Caco-2 (cell line): ENCODE measurements at regions not wholly inside any gene's neighbourhood (a gene's known extent, or its start where the extent isn't known, plus 50 kb on each side); places are given as distances from the start of the nearest gene placed in this dataset.

Experiments used
- BruUV-seq: library from RNA; stranded (reverse); fragments of 400-500 nt; replicated peaks from 2 replicates; lab custom pipeline; 2021; lab: Mats Ljungman, UMichigan
- CTCF ChIA-PET: fragments of 300-600 bp; sonication (Branson Sonifier 250); formaldehyde crosslinking; loops from one replicate; lab custom pipeline; 2022; ENCODE audit warnings: antibody characterized with exemption; lab: Charles Lee
- POLR2A ChIA-PET: fragments of 300-600 bp; sonication (Branson Sonifier 250); formaldehyde crosslinking; loops from one replicate; lab custom pipeline; 2022; ENCODE audit warnings: antibody characterized with exemption; lab: Charles Lee
- DNase-seq, 2 experiments: peaks; one replicate each; pipeline versions ENCODE4 v3.0.0 to v3.0.0-alpha.2; 2020 to 2022
- H3K27me3 ChIP-seq: replicated peaks from 2 replicates; pipeline ENCODE4 v1.6.0; 2011; ENCODE audit warnings: low read length; ENCODE audit not compliant: control insufficient read depth, insufficient read depth
- H3K36me3 ChIP-seq: 2 replicates; pipeline ENCODE4 v1.5.1; 2011; ENCODE audit warnings: low read length; ENCODE audit not compliant: control insufficient read depth, insufficient read depth
- H3K4me1 ChIP-seq: fragments of 250-450 bp; sonication (Bioruptor Pico); 2 replicates; pipeline ENCODE4 v1.5.1; 2020; ENCODE audit warnings: mild to moderate bottlenecking
- H3K4me3 ChIP-seq: 2 replicates; pipeline ENCODE4 v1.5.1; 2011; ENCODE audit warnings: low read depth, mild to moderate bottlenecking, control low read depth, low read length
- H3K9me3 ChIP-seq: fragments of 250-450 bp; sonication (Bioruptor Pico); 2 replicates; pipeline ENCODE4 v1.5.1; 2020; ENCODE audit warnings: mild to moderate bottlenecking, moderate library complexity
- H3K27ac Mint-ChIP-seq: one replicate; pipeline ENCODE4 v1.8.0; 2022; ENCODE audit warnings: mixed read lengths; ENCODE audit not compliant: unreplicated experiment
- H3K27me3 Mint-ChIP-seq: one replicate; pipeline ENCODE4 v1.8.0; 2022; ENCODE audit warnings: mixed read lengths; ENCODE audit not compliant: insufficient read depth, unreplicated experiment
- H3K36me3 Mint-ChIP-seq: one replicate; pipeline ENCODE4 v1.8.0; 2022; ENCODE audit warnings: mild to moderate bottlenecking, mixed read lengths; ENCODE audit not compliant: insufficient read depth, unreplicated experiment
- H3K4me1 Mint-ChIP-seq: one replicate; pipeline ENCODE4 v1.8.0; 2022; ENCODE audit warnings: low read depth, mixed read lengths; ENCODE audit not compliant: unreplicated experiment
- H3K4me3 Mint-ChIP-seq: one replicate; pipeline ENCODE4 v1.8.0; 2022; ENCODE audit warnings: mild to moderate bottlenecking, moderate library complexity, mixed read lengths; ENCODE audit not compliant: unreplicated experiment
- H3K9me3 Mint-ChIP-seq: one replicate; pipeline ENCODE4 v1.8.0; 2022; ENCODE audit warnings: mixed read lengths; ENCODE audit not compliant: unreplicated experiment
- CTCF ChIP-seq, 2 experiments: fragments of 200-600 bp in 1 of 2; IDR thresholded peaks; 1 replicate in 1 of 2; 2 replicates in 1 of 2; pipeline versions ENCODE4 v1.5.1 to v1.8.0; 2011 to 2022; ENCODE audit warnings: antibody characterized with exemption in 1 of 2, control low read depth in 1 of 2, inconsistent platforms in 1 of 2, low read depth in 1 of 2, low read length in 1 of 2, mild to moderate bottlenecking in 1 of 2, moderate library complexity in 1 of 2; ENCODE audit not compliant: insufficient read depth in 1 of 2, severe bottlenecking in 1 of 2, unreplicated experiment in 1 of 2
- intact Hi-C: fragments of 100-400 bp; cut with micrococcal nuclease; formaldehyde crosslinking; loops from one replicate; pipeline ENCODE4 v1.10.0; 2022; ENCODE audit not compliant: unreplicated experiment

DNA sequence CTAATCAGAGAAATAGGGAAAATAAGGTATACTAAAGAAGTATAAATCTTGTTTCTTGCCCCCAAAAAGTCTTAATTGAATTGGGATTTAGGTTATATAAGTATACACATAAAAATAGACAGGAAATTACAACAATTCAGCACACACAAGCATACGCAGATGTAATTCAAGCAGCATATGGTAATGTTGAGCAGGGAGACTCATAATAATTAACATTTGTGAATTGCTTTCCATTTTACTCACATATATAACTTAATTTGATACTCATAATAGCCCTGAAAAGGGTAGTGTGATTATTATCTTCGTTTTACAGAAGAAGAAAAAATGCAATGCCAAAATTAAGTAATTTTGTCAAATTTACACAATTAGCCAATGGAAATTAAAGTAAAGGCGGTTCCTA is 313.5 kb upstream of the ECI2 start:
- no peaks in the 10 kb centered on the region for H3K36me3 ChIP-seq
- BruUV-seq: no TSS peak
- Mint-ChIP-seq H3K9me3 (peaks cover 33% of the 10 kb centered on the region), H3K4me3 (no peak overlapping the region), H3K36me3 (no peaks in the 10 kb centered on the region), H3K27ac (no peak overlapping the region), H3K27me3 (no peaks in the 10 kb centered on the region), H3K4me1 (no peaks in the 10 kb centered on the region)
- no peaks in the 10 kb centered on the region for H3K4me1 ChIP-seq
- TF ChIP-seq CTCF (IDR thresholded peaks at IDR 0.05; ENCODE audit: insufficient read depth in 1 of 2, low read depth in 1 of 2, low read length in 1 of 2, severe bottlenecking in 1 of 2, unreplicated experiment in 1 of 2): no peak
- H3K9me3 ChIP-seq: no peaks in the 10 kb centered on the region
- intact Hi-C loops: no loop called here
- H3K27me3 ChIP-seq: no peaks in the 10 kb centered on the region
- CTCF ChIA-PET: no interaction called here
- no peak overlapping the region for H3K4me3 ChIP-seq
- no peak for DNase-seq
- POLR2A ChIA-PET: no interaction called here

- CTCF ChIA-PET: no interaction called here
- Mint-ChIP-seq H3K4me1 (no peaks in the 10 kb centered on the region), H3K9me3 (peaks cover 26% of the 10 kb centered on the region), H3K4me3 (no peak overlapping the region), H3K27me3 (no peaks in the 10 kb centered on the region), H3K36me3 (no peaks in the 10 kb centered on the region), H3K27ac (no peak overlapping the region)
- H3K4me1 ChIP-seq: no peaks in the 10 kb centered on the region
- TF ChIP-seq CTCF (IDR thresholded peaks at IDR 0.05; ENCODE audit: insufficient read depth in 1 of 2, low read depth in 1 of 2, low read length in 1 of 2, severe bottlenecking in 1 of 2, unreplicated experiment in 1 of 2): no peak
- H3K27me3 ChIP-seq: no peaks in the 10 kb centered on the region
- POLR2A ChIA-PET: no interaction called here
- no peaks in the 10 kb centered on the region for H3K36me3 ChIP-seq
- no peaks in the 10 kb centered on the region for H3K9me3 ChIP-seq
- intact Hi-C loops: no loop called here
- no TSS peak for BruUV-seq
- no peak for DNase-seq
- no peak overlapping the region for H3K4me3 ChIP-seq
These were observed 312.4 kb upstream of the ECI2 start for GRCh38 chr6:4447639-4448330.

GRCh38 chr6:4446982-4447381 is 311.6 kb upstream of the ECI2 start:
- H3K4me1 ChIP-seq: no peaks in the 10 kb centered on the region
- H3K27me3 ChIP-seq: no peaks in the 10 kb centered on the region
- DNase-seq: no peak
- intact Hi-C loops: no loop called here
- no peak overlapping the region for H3K27ac Mint-ChIP-seq
- H3K36me3 ChIP-seq: no peaks in the 10 kb centered on the region
- no peaks in the 10 kb centered on the region for H3K4me1 Mint-ChIP-seq
- no peaks in the 10 kb centered on the region for H3K9me3 ChIP-seq
- no peak overlapping the region for H3K4me3 ChIP-seq
- no peak overlapping the region for H3K4me3 Mint-ChIP-seq
- H3K36me3 Mint-ChIP-seq: no peaks in the 10 kb centered on the region
- ChIA-PET CTCF (no interaction called here), POLR2A (no interaction called here)
- H3K27me3 Mint-ChIP-seq: no peaks in the 10 kb centered on the region
- no peak for TF ChIP-seq CTCF (IDR thresholded peaks at IDR 0.05; ENCODE audit: insufficient read depth in 1 of 2, low read depth in 1 of 2, low read length in 1 of 2, severe bottlenecking in 1 of 2, unreplicated experiment in 1 of 2)
- BruUV-seq: no TSS peak
- peaks cover 20% of the 10 kb centered on the region for H3K9me3 Mint-ChIP-seq
